ENCODE measurements at regions not wholly inside any gene's neighbourhood (a gene's known extent, or its start where the extent isn't known, plus 50 kb on each side); places are given as distances from the start of the nearest gene placed in this dataset.

DNA sequence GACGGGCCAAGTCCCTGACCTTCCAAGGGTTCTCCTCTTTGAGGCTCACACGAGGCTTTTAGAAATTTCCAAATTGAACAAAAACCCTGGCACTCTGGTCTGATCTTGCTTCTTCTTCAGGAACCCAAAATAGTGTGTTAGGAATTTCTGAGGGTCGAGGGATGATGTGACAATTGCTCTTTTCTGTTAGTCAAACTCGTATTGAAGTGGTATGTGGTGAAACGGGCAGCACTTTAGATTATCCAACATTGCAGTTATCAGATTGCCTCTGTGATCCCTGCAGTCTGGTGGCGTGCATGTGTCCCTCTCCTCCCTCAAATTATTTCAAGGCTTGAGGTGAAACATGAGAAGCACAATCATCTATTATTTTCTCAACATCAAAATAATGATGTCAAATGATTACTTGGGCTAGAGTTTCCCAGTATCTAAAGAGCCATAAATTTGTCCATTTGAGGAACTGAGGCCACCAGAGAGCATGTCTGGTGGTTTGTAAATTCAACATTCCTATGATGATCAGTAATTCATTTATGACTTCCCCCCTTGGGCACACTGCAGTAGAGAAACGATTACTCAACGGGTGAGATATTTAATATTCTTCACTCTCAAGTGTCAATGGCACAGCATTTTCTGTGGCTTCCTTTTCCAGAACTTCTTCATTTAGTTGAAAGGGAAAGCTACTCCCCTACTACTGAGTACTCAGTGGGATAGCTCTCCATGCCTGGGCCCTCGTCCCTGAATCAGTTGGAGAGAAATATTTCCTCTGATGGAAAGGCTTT lies 308.6 kb upstream of the MAP3K7 start:
- Histone ChIP-seq H3K27me3 (no peaks in the 10 kb centered on the region), H3K27ac (no peak overlapping the region), H3K4me2 (no peak overlapping the region), H3K36me3 (replicated peaks; ENCODE audit: insufficient read depth, low read depth) (no peaks in the 10 kb centered on the region), H3K79me2 (no peaks in the 10 kb centered on the region), H4K20me1 (ENCODE audit: insufficient read depth, poor library complexity, severe bottlenecking) (no peaks in the 10 kb centered on the region), H3K4me1 (ENCODE audit: insufficient read depth) (no peaks in the 10 kb centered on the region), H3K4me3 (no peak overlapping the region), H3K9me3 (ENCODE audit: low read depth) (no peaks in the 10 kb centered on the region), H2AFZ (no peak overlapping the region), H3K9me2 (replicated peaks; ENCODE audit: insufficient read depth) (no peaks in the 10 kb centered on the region)
- TF ChIP-seq EZH2 (IDR thresholded peaks at IDR 0.05; ENCODE audit: borderline replicate concordance): no peak
- TF ChIP-seq, protein P1, sequence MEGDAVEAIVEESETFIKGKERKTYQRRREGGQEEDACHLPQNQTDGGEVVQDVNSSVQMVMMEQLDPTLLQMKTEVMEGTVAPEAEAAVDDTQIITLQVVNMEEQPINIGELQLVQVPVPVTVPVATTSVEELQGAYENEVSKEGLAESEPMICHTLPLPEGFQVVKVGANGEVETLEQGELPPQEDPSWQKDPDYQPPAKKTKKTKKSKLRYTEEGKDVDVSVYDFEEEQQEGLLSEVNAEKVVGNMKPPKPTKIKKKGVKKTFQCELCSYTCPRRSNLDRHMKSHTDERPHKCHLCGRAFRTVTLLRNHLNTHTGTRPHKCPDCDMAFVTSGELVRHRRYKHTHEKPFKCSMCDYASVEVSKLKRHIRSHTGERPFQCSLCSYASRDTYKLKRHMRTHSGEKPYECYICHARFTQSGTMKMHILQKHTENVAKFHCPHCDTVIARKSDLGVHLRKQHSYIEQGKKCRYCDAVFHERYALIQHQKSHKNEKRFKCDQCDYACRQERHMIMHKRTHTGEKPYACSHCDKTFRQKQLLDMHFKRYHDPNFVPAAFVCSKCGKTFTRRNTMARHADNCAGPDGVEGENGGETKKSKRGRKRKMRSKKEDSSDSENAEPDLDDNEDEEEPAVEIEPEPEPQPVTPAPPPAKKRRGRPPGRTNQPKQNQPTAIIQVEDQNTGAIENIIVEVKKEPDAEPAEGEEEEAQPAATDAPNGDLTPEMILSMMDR (IDR thresholded peaks at IDR 0.05; ENCODE audit: poor library complexity): no peak
- no peak for TF ChIP-seq EZH2phosphoT487 (IDR thresholded peaks at IDR 0.05; ENCODE audit: low read depth, severe bottlenecking, unreplicated experiment)
- DNase-seq (ENCODE audit: low spot score): no peak
- WGBS (ENCODE audit: low lambda C conversion rate, missing lambda C conversion rate): 79% methylated on average over 9 of the region's 9 CpGs

DNA sequence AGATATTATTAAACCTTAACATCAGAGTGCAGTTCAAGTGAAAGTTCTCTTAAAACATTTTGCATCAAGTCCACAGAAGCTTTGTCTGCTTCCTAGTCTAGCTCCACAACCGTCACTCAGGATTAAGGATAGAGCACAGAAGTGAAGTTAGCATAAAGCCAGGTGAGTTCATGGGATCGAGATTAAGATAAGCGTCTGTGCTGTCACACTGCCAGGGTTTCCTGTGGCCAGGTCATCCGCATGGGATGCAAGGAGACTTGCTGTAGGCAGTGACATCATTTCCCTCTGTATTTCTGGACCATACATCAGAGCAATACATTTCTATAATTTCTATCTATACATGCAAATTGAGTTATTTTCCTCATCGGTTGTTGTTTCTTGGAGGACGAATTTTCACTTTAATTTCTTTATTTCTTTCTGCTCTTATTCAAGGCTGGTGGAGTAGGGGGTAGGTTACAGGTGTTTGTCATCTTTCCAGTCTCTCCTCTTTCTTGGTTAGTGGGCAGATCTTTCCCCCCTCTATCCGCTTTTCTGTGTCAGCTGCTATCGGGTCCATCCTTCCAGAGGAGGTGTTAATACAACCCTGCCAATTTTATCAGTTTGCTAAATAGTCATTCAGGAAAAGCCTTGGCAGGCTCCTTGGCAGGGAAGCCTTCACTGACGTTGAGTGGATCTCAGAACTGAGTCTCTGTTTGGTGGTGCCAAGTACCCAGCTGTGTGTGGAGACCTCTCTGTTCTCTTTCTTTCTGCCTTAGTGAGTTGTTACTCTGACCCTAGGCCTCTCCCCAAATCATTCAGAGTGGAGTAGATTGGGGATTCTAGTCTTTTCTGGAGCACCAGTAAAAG lies 307.6 kb upstream of the MAP3K7 start:
- Histone ChIP-seq H3K9me2 (replicated peaks; ENCODE audit: insufficient read depth) (no peaks in the 10 kb centered on the region), H3K4me1 (ENCODE audit: insufficient read depth) (no peaks in the 10 kb centered on the region), H2AFZ (no peak overlapping the region), H3K27ac (no peak overlapping the region), H3K9me3 (ENCODE audit: low read depth) (no peaks in the 10 kb centered on the region), H3K36me3 (replicated peaks; ENCODE audit: insufficient read depth, low read depth) (no peaks in the 10 kb centered on the region), H3K4me2 (no peak overlapping the region), H4K20me1 (ENCODE audit: insufficient read depth, poor library complexity, severe bottlenecking) (no peaks in the 10 kb centered on the region), H3K79me2 (no peaks in the 10 kb centered on the region), H3K27me3 (no peaks in the 10 kb centered on the region), H3K4me3 (no peak overlapping the region)
- DNase-seq (ENCODE audit: low spot score): no peak
- 76% methylated on average over 9 of the region's 9 CpGs for WGBS (ENCODE audit: low lambda C conversion rate, missing lambda C conversion rate)
- TF ChIP-seq, protein P1 (IDR thresholded peaks at IDR 0.05; ENCODE audit: poor library complexity): no peak
- no peak for TF ChIP-seq EZH2phosphoT487 (IDR thresholded peaks at IDR 0.05; ENCODE audit: low read depth, severe bottlenecking, unreplicated experiment)
- no peak for TF ChIP-seq EZH2 (IDR thresholded peaks at IDR 0.05; ENCODE audit: borderline replicate concordance)

DNA sequence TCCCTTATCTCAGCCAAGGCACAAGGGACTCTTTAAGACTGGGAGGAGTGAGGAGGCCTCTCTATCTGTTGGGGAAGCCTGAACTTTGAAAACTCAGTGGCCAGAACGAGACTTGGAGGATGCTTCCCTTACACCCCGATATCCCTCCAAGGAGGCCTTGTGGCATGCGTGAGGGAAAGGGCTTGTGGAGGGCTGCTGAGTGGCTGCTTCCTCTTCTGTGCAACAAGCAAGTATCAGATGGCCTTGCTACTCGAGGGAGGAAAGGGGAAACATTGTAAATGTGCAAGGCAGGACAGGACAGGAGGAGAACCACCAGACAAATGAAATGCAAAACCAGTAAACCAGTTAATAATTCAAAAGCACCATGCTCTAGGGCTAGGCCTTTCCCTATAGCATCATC lies 306.5 kb upstream of the MAP3K7 start:
- no peak overlapping the region for H2AFZ ChIP-seq

More for the DNA sequence above, 306.5 kb upstream of the MAP3K7 start:
- Histone ChIP-seq H3K27ac (no peak overlapping the region), H3K27me3 (no peaks in the 10 kb centered on the region), H3K9me3 (ENCODE audit: low read depth) (no peaks in the 10 kb centered on the region), H3K4me2 (no peak overlapping the region), H3K9me2 (replicated peaks; ENCODE audit: insufficient read depth) (no peaks in the 10 kb centered on the region), H3K36me3 (replicated peaks; ENCODE audit: insufficient read depth, low read depth) (no peaks in the 10 kb centered on the region), H3K79me2 (no peaks in the 10 kb centered on the region), H3K4me1 (ENCODE audit: insufficient read depth) (no peaks in the 10 kb centered on the region), H3K4me3 (no peak overlapping the region), H4K20me1 (ENCODE audit: insufficient read depth, poor library complexity, severe bottlenecking) (no peaks in the 10 kb centered on the region)
- WGBS (ENCODE audit: low lambda C conversion rate, missing lambda C conversion rate): 70% methylated on average over 4 of the region's 4 CpGs
- DNase-seq (ENCODE audit: low spot score): no peak
- TF ChIP-seq, protein P1 (IDR thresholded peaks at IDR 0.05; ENCODE audit: poor library complexity): no peak
- TF ChIP-seq EZH2 (IDR thresholded peaks at IDR 0.05; ENCODE audit: borderline replicate concordance) (no peak), EZH2phosphoT487 (IDR thresholded peaks at IDR 0.05; ENCODE audit: low read depth, severe bottlenecking, unreplicated experiment) (no peak)

Measured in hepatocyte (in vitro differentiated cells).